GM18520 (cell line): ENCODE measurements at regions not wholly inside any gene's neighbourhood (a gene's known extent, or its start where the extent isn't known, plus 50 kb on each side); places are given as distances from the start of the nearest gene placed in this dataset.
"Not testable (repeated sequence)": the region's sequence is repeated elsewhere in the genome, so short reads cannot be mapped to it uniquely, and the experiment has no call there.

Experiments
- ATAC-seq: cut with Tn5 transposase; IDR thresholded peaks from one replicate; pipeline ENCODE4 v1.9.1; 2021; ENCODE audit not compliant: unreplicated experiment

DNA sequence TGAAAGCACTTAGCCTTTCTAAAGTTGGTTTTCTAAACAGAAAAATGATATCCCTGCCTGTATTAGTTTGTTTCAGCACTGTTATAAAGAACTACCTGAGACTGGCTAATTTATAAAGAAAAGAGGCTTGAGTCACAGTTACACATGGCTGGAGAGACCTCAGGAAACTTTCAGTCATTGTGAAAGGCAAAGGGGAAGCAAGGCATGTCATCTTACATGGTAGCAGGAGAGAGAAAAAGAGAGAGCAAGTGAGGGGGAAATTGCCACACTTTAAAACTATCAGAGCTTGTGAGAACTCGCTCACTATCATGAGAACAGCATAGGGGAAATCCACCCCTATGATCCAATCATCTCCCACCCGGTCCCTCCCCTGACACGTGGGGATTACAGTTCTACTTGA lies 64.9 kb downstream of the FAM170A start:
- ATAC-seq = no peak

DNA sequence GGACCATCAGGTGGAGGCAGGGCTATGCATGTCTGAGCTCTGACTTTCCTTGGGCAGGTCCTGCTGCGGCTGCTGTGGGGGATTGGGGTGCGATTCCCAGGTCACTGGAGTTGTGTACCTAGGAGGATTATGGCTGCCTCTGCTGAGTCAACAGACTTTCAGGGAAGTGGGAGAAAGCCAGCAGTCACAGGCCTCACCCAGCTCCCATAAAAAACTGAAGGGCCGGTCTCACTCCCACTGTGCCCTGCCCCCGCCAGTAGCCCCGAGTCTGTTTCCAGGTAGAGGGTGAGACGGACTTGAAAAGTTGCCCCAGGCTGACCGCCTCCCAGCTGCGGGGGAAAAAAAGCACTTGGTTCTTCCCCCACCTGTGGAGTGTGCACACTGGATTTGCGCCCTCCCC lies 76.7 kb downstream of the FAM170A start:
- no peak for ATAC-seq

DNA sequence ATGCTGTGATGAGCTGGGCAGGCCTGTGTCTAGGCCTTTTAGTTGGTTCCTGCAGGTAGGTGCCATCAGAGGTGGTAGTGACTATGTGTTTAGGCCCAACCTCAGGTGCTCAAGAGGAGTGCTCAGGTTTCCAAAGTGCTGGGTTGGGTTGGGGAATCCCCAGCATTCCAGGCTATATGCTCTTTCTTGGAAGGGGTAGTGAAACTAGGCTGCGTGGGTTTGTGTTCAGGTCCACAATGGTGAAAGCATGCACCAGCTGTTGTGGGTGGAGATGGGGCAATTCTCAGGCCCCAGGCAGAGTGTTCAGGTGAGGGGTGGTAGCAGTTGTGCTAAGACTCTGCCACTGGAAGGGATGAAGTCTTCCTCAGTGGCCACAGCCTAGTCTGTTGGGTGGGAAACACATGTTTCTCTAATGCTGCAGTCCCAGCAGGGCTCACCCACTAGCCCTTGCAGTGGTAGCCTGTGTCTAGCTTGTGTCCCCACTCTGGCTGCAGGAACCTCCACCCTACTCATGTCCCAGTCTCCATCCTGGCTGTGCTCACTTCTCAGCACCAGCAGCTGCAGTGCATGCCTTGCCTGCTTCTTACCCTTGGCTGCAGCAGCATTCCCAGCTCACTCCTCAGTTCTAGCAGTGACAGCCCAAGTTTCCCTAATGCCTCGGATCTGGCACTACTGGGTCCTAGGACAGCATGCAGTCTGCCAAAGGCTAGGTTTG lies 78.9 kb downstream of the FAM170A start:
- ATAC-seq = no peak

DNA sequence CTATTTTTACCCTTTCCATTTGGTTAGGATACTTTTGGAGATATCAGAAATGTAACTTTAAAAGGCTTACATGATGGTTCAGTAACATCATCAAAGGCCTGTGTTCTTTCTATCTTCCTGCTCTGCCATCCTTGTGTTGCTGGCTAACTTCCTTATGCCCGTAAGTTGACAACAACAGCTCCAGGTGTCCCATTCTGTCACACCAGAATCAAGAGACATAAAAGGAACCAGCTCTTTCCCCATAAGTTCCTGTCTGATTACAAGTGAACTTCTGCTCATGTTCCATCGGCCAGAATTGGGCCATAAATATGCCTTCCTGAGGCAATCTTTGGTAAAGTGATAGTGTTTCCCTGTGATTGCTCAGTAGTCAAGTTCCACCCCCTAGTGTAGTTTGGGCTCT lies 92.4 kb downstream of the FAM170A start:
- ATAC-seq = no peak

DNA sequence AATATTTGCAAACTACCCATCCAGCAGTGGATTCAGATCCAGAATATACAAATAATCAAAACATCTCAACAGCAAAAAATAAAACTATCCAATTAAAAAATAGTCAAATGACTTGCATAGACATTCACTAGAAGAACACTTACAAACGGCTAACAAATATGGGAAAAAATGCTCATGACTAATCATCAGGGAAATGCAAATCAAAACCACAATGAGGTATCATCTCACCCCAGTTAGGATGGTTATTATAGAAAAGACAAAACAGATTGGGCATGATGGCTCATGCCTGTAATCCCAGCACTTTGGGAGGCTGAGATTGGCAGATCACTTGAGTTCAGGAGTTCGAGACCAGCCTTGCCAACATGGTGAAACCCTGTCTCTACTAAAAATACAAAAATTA lies 95.9 kb downstream of the FAM170A start:
- ATAC-seq = not testable (repeated sequence)

DNA sequence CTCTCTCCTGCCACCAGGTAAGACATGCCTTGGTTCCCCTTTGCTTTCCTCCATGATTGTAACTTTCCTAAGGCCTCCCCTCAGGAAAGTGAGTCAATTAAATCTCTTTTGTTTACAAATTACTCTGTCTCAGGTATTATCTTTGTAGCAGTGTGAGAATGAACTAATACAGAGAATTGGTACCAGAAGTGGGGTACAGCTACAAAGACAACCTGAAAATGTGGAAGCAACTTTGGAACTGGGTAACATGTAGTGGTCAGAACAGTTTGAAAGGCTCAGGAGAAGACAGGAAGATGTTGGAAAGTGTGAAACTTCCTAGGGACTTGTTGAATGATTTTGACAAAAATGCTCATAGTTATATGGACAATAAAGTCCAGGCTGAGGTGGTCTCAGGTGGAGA lies 97.2 kb downstream of the FAM170A start:
- ATAC-seq = no peak

DNA sequence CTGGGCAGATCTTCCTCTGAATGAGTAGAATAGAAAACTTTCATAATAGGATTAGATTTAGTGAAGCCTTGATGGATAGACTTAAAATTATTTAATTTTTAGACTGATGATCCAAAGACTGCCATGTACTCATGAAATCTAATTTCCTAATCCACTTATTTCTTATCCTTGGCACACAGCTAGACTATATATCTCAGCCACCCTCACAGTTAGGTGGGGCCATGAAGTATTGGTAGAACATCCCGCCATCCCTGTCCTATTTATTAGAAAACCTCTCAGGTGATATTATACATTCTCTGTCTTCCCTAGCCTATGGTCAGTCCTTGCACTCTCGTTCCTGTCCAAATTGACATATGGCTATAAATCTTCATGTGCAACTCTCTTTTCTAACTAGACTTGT lies 110.9 kb downstream of the FAM170A start:
- no peak for ATAC-seq

DNA sequence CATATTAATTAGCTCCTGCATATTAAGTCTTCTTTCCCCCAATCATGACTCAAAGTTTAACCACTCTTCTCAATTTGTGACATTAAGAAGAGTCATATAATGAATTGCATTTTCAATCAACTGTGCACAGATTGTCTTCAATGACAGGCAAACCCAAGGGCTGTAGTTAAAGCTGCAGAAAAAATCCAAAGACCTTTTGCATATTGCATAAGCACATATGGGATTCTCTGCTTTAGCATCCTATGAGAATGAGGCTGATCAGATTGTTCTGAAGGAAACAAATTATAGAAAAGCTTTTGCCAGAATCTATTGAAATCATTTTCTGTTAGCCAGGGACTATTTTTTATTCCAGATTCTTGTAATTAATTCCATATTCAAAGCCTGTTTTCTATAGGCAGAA lies 112.3 kb downstream of the FAM170A start:
- ATAC-seq = no peak

DNA sequence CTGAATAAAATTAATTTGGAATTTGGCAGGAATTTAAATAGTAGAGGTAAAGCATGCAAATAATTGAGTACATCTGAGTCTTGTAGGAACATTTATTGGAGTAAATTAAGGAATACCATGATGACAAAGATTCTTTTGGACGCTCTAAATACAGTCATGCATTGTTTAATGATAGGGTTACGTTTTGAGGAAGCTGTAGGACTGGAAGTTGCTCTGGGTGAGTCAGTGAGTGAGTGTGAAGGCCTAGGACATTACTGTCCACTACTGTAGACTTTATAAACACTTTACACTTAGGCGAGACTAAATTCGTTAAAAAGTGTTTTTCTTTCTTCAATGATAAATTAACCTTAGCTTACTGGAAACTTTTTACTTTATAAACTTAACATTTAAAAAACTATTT lies 113.0 kb downstream of the FAM170A start:
- ATAC-seq = no peak

DNA sequence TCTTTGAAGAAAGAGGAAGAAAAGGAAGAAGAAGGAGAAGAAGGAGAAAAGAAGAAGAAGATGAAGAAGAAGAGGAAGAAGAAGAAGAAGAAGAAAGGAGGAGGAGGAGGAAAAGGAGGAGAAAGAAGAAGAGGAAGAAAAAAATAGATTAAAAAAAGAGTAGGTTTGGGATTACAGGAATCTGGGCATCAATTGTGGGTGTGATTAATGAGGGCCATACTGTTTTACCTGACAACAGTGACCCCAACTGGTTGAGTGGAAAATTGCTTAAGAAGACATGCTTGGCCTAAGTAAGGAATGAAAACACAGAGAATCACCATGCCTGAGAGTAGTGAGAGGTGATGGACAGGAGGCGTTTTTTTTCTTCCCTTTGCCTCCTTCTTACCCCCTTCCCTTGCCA lies 114.6 kb downstream of the FAM170A start:
- peak; percentile 87 for ATAC-seq

DNA sequence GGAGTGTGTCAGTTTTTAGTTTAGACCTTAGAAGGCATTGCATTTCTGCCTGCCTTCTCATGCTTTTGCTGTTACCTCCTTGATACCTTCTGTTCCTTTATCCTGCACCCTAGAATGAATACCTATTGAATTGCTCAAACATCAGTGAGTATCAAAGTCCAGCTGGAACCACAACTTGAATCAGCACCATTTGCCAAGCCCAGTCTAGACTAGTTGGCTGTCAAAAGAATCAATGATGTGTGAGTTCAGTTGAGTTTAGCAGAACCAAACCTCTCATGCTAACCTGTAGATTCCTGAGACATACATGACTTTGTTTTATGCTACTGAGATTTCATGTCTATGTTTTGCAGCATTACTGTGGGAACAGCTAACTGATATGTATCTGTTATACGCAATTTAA lies 116.6 kb downstream of the FAM170A start:
- no peak for ATAC-seq

DNA sequence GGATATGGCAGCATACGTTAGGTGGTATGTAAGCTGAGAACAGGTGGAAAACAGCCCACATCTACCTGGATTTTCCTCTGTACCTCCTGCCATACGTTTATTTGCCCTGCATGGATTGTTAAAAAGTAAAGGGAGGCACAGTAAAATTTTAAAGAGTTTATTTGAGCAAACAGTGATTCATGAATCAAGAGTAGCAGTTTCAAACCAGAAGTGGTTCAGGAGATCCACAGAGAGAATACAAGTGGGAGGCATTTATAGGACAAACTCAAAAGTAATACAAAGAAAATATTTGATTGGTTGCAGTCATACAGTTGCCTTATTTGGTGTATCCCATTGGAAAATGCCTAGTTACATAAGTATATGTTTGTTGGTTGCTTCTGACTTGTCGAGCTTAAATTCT lies 117.6 kb downstream of the FAM170A start:
- ATAC-seq = no peak

DNA sequence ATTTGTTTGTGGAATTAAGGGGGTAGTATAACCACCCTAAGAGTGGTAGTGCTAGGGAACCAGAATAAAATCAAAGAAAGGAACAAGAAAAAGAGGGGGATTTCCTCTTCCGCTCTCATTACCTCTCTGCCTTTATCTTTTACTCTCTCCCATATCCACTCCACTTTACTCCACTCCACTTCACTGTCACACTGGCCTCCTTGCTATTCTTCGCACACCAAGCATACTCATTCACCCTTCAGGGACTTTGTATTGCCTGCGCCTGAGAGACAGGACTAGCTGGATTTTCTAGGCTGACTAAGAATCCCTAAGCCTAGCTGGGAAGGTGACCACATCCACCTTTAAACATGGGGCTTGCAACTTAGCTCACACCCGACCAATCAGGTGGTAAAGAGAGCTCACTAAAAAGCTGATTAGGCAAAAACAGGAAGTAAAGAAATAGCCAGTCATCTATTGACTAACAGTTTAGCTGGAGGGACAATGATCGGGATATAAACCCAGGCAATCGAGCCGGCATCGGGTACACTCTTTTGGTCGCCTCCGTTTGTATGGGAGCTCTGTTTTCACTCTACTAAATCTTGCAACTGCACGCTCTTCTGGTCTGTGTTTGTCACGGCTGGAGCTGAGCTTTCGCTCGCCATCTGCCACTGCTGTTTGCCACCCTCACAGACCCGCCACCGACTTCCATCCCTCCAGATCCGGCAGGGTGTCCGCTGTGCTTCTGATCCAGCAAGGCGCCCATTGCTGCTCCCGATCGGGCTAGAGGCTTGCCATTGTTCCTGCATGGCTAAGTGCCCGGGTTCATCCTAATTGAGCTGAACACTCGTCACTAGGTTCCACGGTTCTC lies 121.8 kb downstream of the FAM170A start:
- ATAC-seq = no peak

DNA sequence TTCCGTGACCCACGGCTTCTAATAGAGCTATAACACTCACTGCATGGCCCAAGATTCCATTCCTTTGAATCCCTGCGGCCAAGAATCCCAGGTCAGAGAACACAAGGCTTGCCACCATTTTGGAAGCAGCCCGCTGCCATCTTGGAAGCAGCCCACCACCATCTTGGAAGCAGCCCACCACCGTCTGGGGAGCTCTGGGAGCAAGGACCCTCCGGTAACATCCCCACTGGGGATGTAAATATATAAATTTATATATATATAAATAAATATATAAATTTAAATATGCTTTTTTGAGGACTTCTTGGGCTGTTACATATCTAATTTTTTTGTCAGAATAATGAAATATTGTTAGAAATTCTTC lies 122.4 kb downstream of the FAM170A start:
- ATAC-seq = no peak

DNA sequence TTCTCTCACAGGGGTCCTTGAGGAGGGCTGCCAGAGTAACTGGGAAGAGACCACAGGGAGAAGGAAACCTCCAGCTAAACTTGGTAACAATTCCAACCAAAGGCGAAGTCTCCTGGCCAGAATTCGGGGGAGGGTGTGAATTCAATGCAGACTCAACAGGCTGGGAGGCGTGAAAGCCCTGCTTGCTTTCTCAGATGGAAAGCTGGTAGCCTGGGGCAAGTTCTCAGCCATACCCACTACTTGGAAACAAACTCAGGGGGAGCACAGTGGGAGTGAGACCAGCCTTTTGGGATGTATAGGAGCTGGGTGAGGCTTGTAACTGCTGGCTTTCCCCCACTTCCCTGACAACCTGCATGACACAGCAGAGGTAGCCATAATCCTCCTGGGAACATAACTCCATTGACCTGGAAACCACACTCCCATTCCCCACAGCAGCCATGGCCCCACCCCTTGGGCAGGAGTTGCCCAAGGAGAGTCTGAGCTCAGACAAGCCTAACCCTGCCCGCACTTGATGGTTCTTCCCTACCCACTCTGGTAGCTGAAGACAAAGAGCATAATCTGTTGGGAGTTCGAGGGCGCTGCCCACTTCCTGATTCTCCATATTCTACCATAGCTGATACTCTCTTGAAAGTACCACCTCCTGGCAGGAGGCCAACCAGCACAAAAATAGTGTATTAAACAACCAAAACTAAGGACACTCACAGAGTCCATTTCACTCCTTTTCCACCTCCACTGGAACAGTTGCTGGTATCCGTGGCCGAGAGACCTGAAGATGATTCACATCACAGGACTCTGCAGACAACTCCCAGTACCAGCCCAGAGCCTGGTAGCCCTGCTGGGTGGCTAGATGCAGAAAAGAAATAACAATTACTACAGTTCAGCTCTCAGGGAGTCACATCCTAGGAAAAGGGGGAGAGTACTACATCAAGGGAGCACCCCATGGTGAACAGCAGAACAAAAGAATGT lies 123.8 kb downstream of the FAM170A start:
- no peak for ATAC-seq

DNA sequence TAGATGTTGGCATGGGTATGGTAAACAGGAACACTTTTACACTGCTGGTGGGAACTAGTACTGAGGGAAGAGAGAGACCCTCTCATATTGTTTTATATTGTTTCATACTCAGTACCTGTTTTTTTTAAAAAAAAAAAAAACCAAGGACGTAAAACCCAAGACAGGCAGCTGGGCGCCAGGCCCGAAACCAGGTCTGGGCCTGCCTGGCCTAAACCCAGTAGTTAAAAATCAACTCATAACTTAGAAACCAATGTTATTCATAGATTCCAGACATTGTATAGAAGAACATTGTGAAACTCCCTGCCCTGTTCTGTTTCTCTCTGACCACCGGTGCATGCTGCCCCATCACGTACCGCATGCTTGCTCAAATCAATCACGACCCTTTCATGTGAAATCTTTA lies 125.5 kb downstream of the FAM170A start:
- not testable (repeated sequence) for ATAC-seq

DNA sequence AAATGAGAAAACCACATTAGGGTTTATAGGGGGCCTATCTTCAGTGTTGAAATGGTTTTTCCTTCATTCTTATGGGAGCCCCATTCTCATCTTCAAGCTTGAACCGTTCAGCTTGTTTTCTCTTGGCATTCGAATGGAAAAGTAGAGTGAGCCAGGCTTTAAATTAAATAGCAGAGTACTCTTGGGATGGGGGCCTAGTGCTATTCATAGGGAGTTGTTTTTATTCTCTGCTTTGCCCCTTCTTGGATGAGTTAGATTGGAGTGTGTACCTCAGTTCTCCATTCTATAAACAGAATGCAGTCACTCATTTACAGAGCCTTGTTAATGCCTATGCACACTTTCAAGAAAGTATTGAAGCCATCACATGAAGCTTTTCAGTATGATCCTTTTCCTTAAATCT lies 127.9 kb downstream of the FAM170A start:
- no peak for ATAC-seq

DNA sequence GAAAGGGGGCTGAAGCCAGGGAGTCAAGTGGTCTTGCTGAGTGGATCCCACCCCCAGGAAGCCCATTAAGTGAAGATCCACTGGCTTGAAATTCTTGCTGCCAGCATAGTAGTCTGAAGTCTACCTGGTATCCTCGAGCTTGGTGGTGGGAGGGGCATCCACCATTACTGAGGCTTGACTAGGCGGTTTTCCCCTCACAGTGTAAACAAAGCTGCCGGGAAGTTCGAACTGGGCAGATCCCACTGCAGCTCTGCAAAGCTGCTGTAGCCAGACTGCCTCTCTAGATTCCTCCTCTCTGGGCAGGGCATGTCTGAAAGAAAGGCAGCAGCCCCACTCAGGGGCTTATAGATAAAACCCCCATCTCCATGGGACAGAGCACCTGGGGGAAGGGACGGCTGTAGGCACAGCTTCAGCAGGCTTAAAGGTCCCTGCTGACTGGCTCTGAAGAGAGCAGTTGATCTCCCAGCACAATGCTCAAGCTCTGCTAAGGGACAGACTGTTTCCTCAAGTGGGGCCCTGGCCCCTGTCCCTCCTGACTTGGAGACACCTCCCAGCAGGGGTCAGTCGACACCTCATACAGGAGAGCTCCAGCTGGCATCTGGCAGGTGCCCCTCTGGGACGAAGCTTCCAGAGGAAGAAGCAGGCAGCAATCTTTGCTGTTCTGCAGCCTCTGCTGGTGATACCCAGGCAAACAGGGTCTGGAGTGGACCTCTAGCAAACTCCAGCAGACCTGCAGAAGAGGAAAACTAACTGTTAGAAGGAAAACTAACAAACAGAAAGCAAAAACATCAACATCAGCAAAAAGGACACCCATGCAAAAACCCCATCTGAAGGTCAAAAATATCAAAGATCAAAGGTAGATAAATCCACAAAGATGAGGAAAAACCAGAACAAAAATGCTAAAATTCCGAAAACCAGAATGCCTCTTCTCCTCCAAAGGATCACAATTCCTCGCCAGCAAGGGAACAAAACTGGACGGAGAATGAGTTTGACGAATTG lies 140.6 kb downstream of the FAM170A start:
- ATAC-seq = not testable (repeated sequence)

DNA sequence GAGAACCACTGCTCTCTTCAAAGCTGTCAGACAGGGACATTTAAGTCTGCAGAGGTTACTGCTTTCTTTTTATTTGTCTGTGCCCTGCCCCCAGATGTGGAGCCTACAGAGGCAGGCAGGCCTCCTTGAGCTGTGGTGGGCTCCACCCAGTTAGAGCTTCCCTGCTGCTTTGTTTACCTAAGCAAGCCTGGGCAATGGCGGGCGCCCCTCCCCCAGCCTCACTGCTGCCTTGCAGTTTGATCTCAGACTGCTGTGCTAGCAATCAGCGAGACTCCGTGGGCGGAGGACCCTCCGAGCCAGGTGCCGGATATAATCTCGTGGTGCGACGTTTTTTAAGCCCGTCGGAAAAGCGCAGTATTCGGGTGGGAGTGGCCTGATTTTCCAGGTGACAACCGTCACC lies 150.8 kb downstream of the FAM170A start:
- ATAC-seq = not testable (repeated sequence)

DNA sequence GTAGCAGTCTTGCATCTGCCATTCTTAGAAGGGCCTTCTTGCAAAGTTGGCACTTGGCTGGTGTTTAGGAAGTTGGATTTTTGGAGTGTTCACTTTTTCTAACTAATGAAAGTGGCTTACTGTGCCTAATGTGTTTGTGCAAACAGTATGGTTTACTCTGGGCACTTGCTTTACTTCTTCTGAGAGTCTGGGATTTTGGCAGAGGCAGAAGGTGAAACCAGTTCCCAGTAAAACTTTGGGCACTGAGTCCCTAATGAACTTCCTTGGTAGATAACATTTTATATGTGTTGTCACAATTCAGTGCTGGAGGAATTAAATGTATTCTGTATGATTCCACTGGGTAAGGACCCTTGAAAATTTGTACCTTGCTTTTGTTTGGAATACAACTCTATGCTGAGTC lies 155.7 kb downstream of the FAM170A start:
- no peak for ATAC-seq
